NCI-H146 treated with DMSO at 0.1 percent for 48 hours (cell line): ENCODE measurements at regions not wholly inside any gene's neighbourhood (a gene's known extent, or its start where the extent isn't known, plus 50 kb on each side); places are given as distances from the start of the nearest gene placed in this dataset.

Experiments
- DNase-seq: peaks from one replicate; lab custom pipeline; 2025; ENCODE audit not compliant: unreplicated experiment; lab: John Stamatoyannopoulos, UW

DNA sequence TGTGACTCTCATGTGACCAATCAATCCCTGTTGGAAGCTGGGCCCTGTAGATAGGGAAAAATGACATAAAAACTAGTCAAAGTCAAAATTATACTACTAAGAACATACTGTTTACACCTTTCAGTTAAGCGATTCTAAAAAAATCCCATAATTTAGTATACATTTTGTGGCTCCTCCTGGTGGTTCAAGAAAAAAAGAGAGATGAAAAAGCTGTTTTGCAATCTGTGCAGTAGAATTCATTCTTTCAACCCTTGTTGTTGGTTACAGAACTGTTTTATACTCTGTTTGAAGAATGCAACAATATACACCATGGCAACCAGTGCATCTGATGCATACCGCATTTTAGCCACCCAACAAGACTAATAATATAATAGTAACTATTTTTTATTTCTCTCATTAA is 66.8 kb upstream of the ANK2 start:
- DNase-seq, result no peak

DNA sequence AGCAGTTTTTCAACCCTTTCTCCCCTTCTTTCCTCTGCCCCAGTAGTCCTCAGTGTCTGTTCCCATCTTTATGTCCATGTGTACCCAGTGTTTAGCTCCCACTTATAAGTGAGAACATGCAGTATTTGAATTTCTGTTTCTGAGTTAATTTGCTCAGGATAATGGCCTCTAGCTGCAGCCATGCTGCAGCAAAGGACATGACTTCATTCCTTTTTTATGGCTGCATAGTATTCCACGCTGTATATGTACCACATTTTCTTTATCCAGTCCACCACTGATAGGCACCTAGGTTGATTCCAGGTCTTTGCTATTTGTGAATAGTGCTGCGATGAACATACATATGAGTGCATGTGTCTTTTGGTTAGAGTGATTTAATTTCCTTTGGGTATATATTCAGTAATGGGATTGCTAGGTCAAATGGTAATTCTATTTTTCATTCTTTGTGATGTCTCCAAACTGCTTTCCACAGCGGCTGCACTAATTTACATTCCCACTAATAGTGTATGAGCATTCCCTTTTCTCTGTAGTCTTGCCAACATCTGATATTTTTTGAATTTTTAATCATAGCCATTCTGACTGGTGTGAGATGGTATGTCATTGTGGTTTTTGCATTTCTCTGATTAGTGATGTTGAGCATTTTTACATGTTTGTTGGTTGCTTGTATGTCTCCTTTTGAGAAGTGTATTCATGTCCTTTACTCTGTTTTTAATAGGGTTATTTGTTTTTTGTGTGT is 54.6 kb upstream of the ANK2 start:
- DNase-seq, result no peak
